ENCODE measurements at regions not wholly inside any gene's neighbourhood (a gene's known extent, or its start where the extent isn't known, plus 50 kb on each side); places are given as distances from the start of the nearest gene placed in this dataset.

- Histone ChIP-seq H3K9ac (ENCODE audit: insufficient read depth, low read length) (no peak overlapping the region), H3K4me2 (ENCODE audit: extremely low read depth, insufficient read depth, low read length) (no peak overlapping the region), H3K9me3 (ENCODE audit: control insufficient read depth, insufficient read depth, low read depth, low read length) (no peaks in the 10 kb centered on the region), H3K4me1 (ENCODE audit: control insufficient read depth, extremely low read depth, insufficient read depth, low read length) (no peaks in the 10 kb centered on the region), H3K4me3 (replicated peaks in 1 of 4; ENCODE audit: control extremely low read depth in 1 of 4, insufficient read depth in 1 of 4, low read depth in 3 of 4, low read length in 4 of 4) (no peak overlapping the region), H3K27ac (ENCODE audit: insufficient read depth, low read length) (no peak overlapping the region), H2AFZ (ENCODE audit: low read length) (no peak overlapping the region), H3K79me2 (ENCODE audit: control insufficient read depth, insufficient read depth, low read length) (no peaks in the 10 kb centered on the region), H3K36me3 (ENCODE audit: control insufficient read depth, insufficient read depth, low read length) (no peaks in the 10 kb centered on the region), H4K20me1 (ENCODE audit: control insufficient read depth, extremely low read depth, insufficient read depth, low read length) (no peaks in the 10 kb centered on the region), H3K27me3 (ENCODE audit: control insufficient read depth, insufficient read depth, low read length) (no peaks in the 10 kb centered on the region)
- no peak for DNase-seq (ENCODE audit: low read depth in 2 of 2)
- TF ChIP-seq EZH2 (IDR thresholded peaks at IDR 0.05; ENCODE audit: low read length, missing control alignments) (no peak), CTCF (conservative IDR thresholded peaks at IDR 0.05 in 1 of 2, IDR thresholded peaks at IDR 0.05 in 1 of 2; ENCODE audit: low read depth in 1 of 2, low read length in 2 of 2) (no peak)
Observed at GRCh38 chrX:141320801-141321200, 78.5 kb upstream of the SPANXC start.

DNA sequence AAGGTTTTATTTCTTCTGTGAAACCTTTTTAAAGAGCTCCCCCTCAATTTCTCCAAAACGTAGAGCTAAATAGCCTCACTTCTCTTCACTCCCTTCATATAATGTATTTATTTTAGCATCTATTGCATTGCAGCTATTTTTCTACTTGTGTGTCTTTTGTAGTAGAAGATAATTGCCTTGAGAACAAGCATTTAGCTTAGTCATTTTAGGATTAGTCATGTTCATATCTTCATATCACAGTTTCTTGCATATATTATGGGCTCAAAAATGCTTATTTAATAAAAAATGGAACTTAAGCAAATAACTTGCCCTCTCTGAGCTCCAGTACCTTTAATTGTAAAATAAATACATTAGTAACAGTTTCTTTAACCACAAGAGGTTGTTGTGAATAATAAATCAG lies 72.1 kb upstream of the SPANXC start:
- no peaks in the 10 kb centered on the region for H3K79me2 ChIP-seq (ENCODE audit: control insufficient read depth, insufficient read depth, low read length)
- no peaks in the 10 kb centered on the region for H4K20me1 ChIP-seq (ENCODE audit: control insufficient read depth, extremely low read depth, insufficient read depth, low read length)
- H3K4me3 ChIP-seq (replicated peaks in 1 of 4; ENCODE audit: control extremely low read depth in 1 of 4, insufficient read depth in 1 of 4, low read depth in 3 of 4, low read length in 4 of 4): no peak overlapping the region
- DNase-seq (ENCODE audit: low read depth in 2 of 2): peak; percentile 5 to 37
- H3K27me3 ChIP-seq (ENCODE audit: control insufficient read depth, insufficient read depth, low read length): no peaks in the 10 kb centered on the region
- H3K4me2 ChIP-seq (ENCODE audit: extremely low read depth, insufficient read depth, low read length): no peak overlapping the region
- no peaks in the 10 kb centered on the region for H3K9me3 ChIP-seq (ENCODE audit: control insufficient read depth, insufficient read depth, low read depth, low read length)
- no peak for TF ChIP-seq EZH2 (IDR thresholded peaks at IDR 0.05; ENCODE audit: low read length, missing control alignments)
- no peak for TF ChIP-seq CTCF (conservative IDR thresholded peaks at IDR 0.05 in 1 of 2, IDR thresholded peaks at IDR 0.05 in 1 of 2; ENCODE audit: low read depth in 1 of 2, low read length in 2 of 2)
- no peak overlapping the region for H2AFZ ChIP-seq (ENCODE audit: low read length)
- H3K9ac ChIP-seq (ENCODE audit: insufficient read depth, low read length): no peak overlapping the region
- no peak overlapping the region for H3K27ac ChIP-seq (ENCODE audit: insufficient read depth, low read length)
- H3K4me1 ChIP-seq (ENCODE audit: control insufficient read depth, extremely low read depth, insufficient read depth, low read length): no peaks in the 10 kb centered on the region
- H3K36me3 ChIP-seq (ENCODE audit: control insufficient read depth, insufficient read depth, low read length): no peaks in the 10 kb centered on the region

GRCh38 chrX:141301017-141301416 lies 58.7 kb upstream of the SPANXC start:
- Histone ChIP-seq H3K36me3 (ENCODE audit: control insufficient read depth, insufficient read depth, low read length) (no peaks in the 10 kb centered on the region), H2AFZ (ENCODE audit: low read length) (no peak overlapping the region), H3K27ac (ENCODE audit: insufficient read depth, low read length) (no peak overlapping the region), H3K4me1 (ENCODE audit: control insufficient read depth, extremely low read depth, insufficient read depth, low read length) (no peaks in the 10 kb centered on the region), H3K9ac (ENCODE audit: insufficient read depth, low read length) (no peak overlapping the region), H3K9me3 (ENCODE audit: control insufficient read depth, insufficient read depth, low read depth, low read length) (no peaks in the 10 kb centered on the region), H3K79me2 (ENCODE audit: control insufficient read depth, insufficient read depth, low read length) (no peaks in the 10 kb centered on the region), H4K20me1 (ENCODE audit: control insufficient read depth, extremely low read depth, insufficient read depth, low read length) (no peaks in the 10 kb centered on the region), H3K4me3 (replicated peaks in 1 of 4; ENCODE audit: control extremely low read depth in 1 of 4, insufficient read depth in 1 of 4, low read depth in 3 of 4, low read length in 4 of 4) (no peak overlapping the region), H3K27me3 (ENCODE audit: control insufficient read depth, insufficient read depth, low read length) (no peaks in the 10 kb centered on the region), H3K4me2 (ENCODE audit: extremely low read depth, insufficient read depth, low read length) (no peak overlapping the region)
- no peak for DNase-seq (ENCODE audit: low read depth in 2 of 2)
- TF ChIP-seq EZH2 (IDR thresholded peaks at IDR 0.05; ENCODE audit: low read length, missing control alignments): no peak
- TF ChIP-seq CTCF (conservative IDR thresholded peaks at IDR 0.05 in 1 of 2, IDR thresholded peaks at IDR 0.05 in 1 of 2; ENCODE audit: low read depth in 1 of 2, low read length in 2 of 2): no peak
